Activated CD4-positive, alpha-beta T cell treated with anti-CD3 and anti-CD28 coated beads for 24 hours (primary cell): ENCODE measurements at regions not wholly inside any gene's neighbourhood (a gene's known extent, or its start where the extent isn't known, plus 50 kb on each side); places are given as distances from the start of the nearest gene placed in this dataset.
"Not testable (repeated sequence)": the region's sequence is repeated elsewhere in the genome, so short reads cannot be mapped to it uniquely, and the experiment has no call there.

Source experiments
- DNase-seq, 2 donors: peaks; one replicate each; pipeline ENCODE4 v3.0.0-alpha.2; 2020; ENCODE audit warnings: low read depth in 2 of 2

- no peak for DNase-seq
Measured at GRCh38 chr12:91250273-91250665, 67.7 kb upstream of the DCN start.

- no peak for DNase-seq
Measured at GRCh38 chr12:91249518-91250272, 67.1 kb upstream of the DCN start.

GRCh38 chr12:91249054-91249453 is 66.4 kb upstream of the DCN start:
- DNase-seq = no peak

- not testable (repeated sequence) for DNase-seq
Measured at GRCh38 chr12:91243177-91243576, 60.6 kb upstream of the DCN start.

- DNase-seq = no peak
Measured at GRCh38 chr12:91241756-91242155, 59.1 kb upstream of the DCN start.

- DNase-seq = no peak
Measured at GRCh38 chr12:91240386-91241095, 57.9 kb upstream of the DCN start.

GRCh38 chr12:91239481-91239880 is 56.9 kb upstream of the DCN start:
- DNase-seq = no peak
